PC-3 (cell line): ENCODE measurements at regions not wholly inside any gene's neighbourhood (a gene's known extent, or its start where the extent isn't known, plus 50 kb on each side); places are given as distances from the start of the nearest gene placed in this dataset.
"Not testable (repeated sequence)": the region's sequence is repeated elsewhere in the genome, so short reads cannot be mapped to it uniquely, and the experiment has no call there.

Experiments used
- ATAC-seq: fragments of 200-7000 bp; cut with Tn5 transposase; 2 replicates; pipeline ENCODE4 v1.9.1; 2020; ENCODE audit warnings: mild to moderate bottlenecking, moderate library complexity
- BruUV-seq: library from RNA; stranded (reverse); fragments of 400-500 nt; replicated peaks from 2 replicates; lab custom pipeline; 2021; lab: Mats Ljungman, UMichigan
- CTCF ChIA-PET: fragments of 300-600 bp; sonication (Branson Sonifier 250); formaldehyde crosslinking; loops from one replicate; lab custom pipeline; 2022; ENCODE audit warnings: antibody characterized with exemption; lab: Charles Lee
- POLR2A ChIA-PET: fragments of 300-600 bp; sonication (Branson Sonifier 250); formaldehyde crosslinking; loops from one replicate; lab custom pipeline; 2022; ENCODE audit warnings: antibody characterized with exemption; ENCODE audit not compliant: unreplicated experiment; lab: Charles Lee
- DNase-seq: peaks from one replicate; pipeline ENCODE4 v3.0.0-alpha.2; 2015
- H2AFZ ChIP-seq: fragments of 300-600 bp; sonication (generic); 2 replicates; pipeline ENCODE4 v1.6.0; 2016; ENCODE audit warnings: antibody characterized with exemption, low read length
- H3F3A ChIP-seq: fragments of 300-600 bp; sonication (generic); one replicate; pipeline ENCODE4 v1.6.0; 2017; ENCODE audit warnings: antibody characterized with exemption, low read length, control low read depth, mild to moderate bottlenecking; ENCODE audit not compliant: unreplicated experiment
- H3K27ac ChIP-seq: fragments of 300-600 bp; sonication (generic); 2 replicates; pipeline ENCODE4 v1.5.1; 2016; ENCODE audit warnings: mild to moderate bottlenecking, low read length
- H3K27me3 ChIP-seq: fragments of 300-600 bp; sonication (generic); 2 replicates; pipeline ENCODE4 v1.6.1; 2016; ENCODE audit warnings: low read length, mixed read lengths
- H3K36me3 ChIP-seq: fragments of 300-600 bp; sonication (generic); 2 replicates; pipeline ENCODE4 v1.6.1; 2016; ENCODE audit warnings: low read depth, mixed run types, low read length, mixed read lengths
- H3K4me1 ChIP-seq: fragments of 300-600 bp; sonication (generic); 2 replicates; pipeline ENCODE4 v1.5.1; 2016; ENCODE audit warnings: low read length; ENCODE audit not compliant: insufficient read depth
- H3K4me2 ChIP-seq: fragments of 300-600 bp; sonication (generic); 2 replicates; pipeline ENCODE4 v1.6.0; 2016; ENCODE audit warnings: low read length
- H3K4me3 ChIP-seq: fragments of 300-600 bp; sonication (generic); 2 replicates; pipeline ENCODE4 v1.5.1; 2016; ENCODE audit warnings: mild to moderate bottlenecking, low read length, mixed read lengths
- H3K79me2 ChIP-seq: fragments of 300-600 bp; sonication (generic); 2 replicates; pipeline ENCODE4 v1.6.1; 2017; ENCODE audit warnings: low read length, mixed read lengths
- H3K9ac ChIP-seq: fragments of 300-600 bp; sonication (generic); 2 replicates; pipeline ENCODE4 v1.6.0; 2016; ENCODE audit warnings: mild to moderate bottlenecking, low read length
- H3K9me2 ChIP-seq: fragments of 300-600 bp; sonication (generic); replicated peaks from 2 replicates; pipeline ENCODE4 v1.6.1; 2016; ENCODE audit warnings: mixed run types, low read length, mixed read lengths
- H3K9me3 ChIP-seq: fragments of 300-600 bp; sonication (generic); 2 replicates; pipeline ENCODE4 v1.6.1; 2016; ENCODE audit warnings: low read length, mixed read lengths
- H4K20me1 ChIP-seq: fragments of 300-600 bp; sonication (generic); 2 replicates; pipeline ENCODE4 v1.6.1; 2016; ENCODE audit warnings: low read length, mixed read lengths
- CTCF ChIP-seq: fragments of 300-600 bp; sonication (generic); conservative IDR thresholded peaks from 2 replicates; pipeline ENCODE4 v1.5.1; 2017; ENCODE audit warnings: antibody characterized with exemption, low read depth, mild to moderate bottlenecking, low read length
- EZH2 ChIP-seq: fragments of 300-600 bp; sonication (generic); IDR thresholded peaks from one replicate; pipeline ENCODE4 v1.6.1; 2017; ENCODE audit warnings: antibody characterized with exemption, mild to moderate bottlenecking, low read length; ENCODE audit not compliant: unreplicated experiment
- EZH2phosphoT487 ChIP-seq: fragments of 300-600 bp; sonication (generic); IDR thresholded peaks from 2 replicates; pipeline ENCODE4 v1.6.1; 2018; ENCODE audit warnings: mild to moderate bottlenecking, antibody characterized with exemption, low read length, borderline replicate concordance
- intact Hi-C: fragments of 100-400 bp; cut with micrococcal nuclease; formaldehyde crosslinking; loops from 2 replicates; pipeline ENCODE4 v1.9.0; 2023

DNA sequence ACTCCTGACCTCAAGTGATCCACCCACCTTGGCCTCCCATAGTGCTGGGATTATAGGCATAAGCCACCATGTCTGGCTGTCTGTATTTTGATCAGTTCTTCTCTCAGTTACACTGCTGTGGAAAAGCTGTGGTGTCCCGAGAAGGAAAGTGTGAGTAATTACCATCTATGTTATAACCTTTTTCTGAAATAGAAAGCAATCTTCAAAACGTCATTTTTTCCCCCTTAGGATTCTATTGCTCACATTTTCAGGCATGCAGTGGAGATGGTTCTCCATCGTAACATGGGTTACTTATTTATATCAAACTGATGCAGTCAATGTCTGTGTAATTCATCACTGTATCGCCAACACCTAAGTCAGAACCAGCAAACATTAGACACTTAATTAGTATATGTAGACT is 103.5 kb upstream of the FAM3C start:
- Histone ChIP-seq H3K36me3 (no peaks in the 10 kb centered on the region), H4K20me1 (no peaks in the 10 kb centered on the region), H3K9ac (no peak overlapping the region), H3K27ac (no peak overlapping the region), H3K9me3 (no peaks in the 10 kb centered on the region), H2AFZ (no peak overlapping the region), H3F3A (no peaks in the 10 kb centered on the region), H3K4me3 (no peak overlapping the region), H3K27me3 (no peaks in the 10 kb centered on the region), H3K9me2 (no peaks in the 10 kb centered on the region), H3K4me2 (no peak overlapping the region), H3K79me2 (no peaks in the 10 kb centered on the region), H3K4me1 (peaks cover 4% of the 10 kb centered on the region; the same call in 1 of the 2 replicates)
- no peak for ATAC-seq
- no peak for DNase-seq
- TF ChIP-seq EZH2phosphoT487: no peak
- no peak for TF ChIP-seq EZH2
- TF ChIP-seq CTCF: no peak
- BruUV-seq: no TSS peak
- POLR2A ChIA-PET: no interaction called here
- intact Hi-C loops: no loop called here
- CTCF ChIA-PET: no interaction called here

DNA sequence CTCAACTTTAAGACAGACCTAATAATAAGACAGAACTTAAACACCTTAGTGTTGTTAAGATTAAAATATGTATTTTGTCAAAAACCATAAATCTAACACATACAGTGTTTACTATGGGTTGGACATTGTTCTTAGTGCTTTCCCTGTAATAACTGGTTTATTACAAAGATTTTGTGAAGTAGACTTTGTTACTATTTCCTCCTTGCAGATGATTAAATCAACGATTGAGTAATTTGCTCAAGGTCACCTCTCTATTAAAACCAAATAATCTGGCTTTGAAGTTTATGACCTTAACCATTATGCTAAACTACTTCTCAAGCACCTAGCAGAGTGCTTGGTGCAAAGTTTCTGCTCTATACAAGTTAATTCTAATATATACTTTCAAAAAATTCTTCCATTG is 102.7 kb upstream of the FAM3C start:
- DNase-seq (no peak), ATAC-seq (no peak)
- intact Hi-C loops: no loop called here
- Histone ChIP-seq H3F3A (no peaks in the 10 kb centered on the region), H3K36me3 (no peaks in the 10 kb centered on the region), H2AFZ (no peak overlapping the region), H3K79me2 (no peaks in the 10 kb centered on the region), H3K9me3 (no peaks in the 10 kb centered on the region), H3K9ac (no peak overlapping the region), H3K9me2 (no peaks in the 10 kb centered on the region), H4K20me1 (no peaks in the 10 kb centered on the region), H3K27ac (no peak overlapping the region), H3K4me3 (no peak overlapping the region), H3K27me3 (no peaks in the 10 kb centered on the region), H3K4me1 (peaks cover 11% of the 10 kb centered on the region; the same call in 1 of the 2 replicates), H3K4me2 (no peak overlapping the region)
- no peak for TF ChIP-seq CTCF
- no peak for TF ChIP-seq EZH2phosphoT487
- no peak for TF ChIP-seq EZH2
- CTCF ChIA-PET: no interaction called here
- POLR2A ChIA-PET: no interaction called here
- BruUV-seq: no TSS peak

DNA sequence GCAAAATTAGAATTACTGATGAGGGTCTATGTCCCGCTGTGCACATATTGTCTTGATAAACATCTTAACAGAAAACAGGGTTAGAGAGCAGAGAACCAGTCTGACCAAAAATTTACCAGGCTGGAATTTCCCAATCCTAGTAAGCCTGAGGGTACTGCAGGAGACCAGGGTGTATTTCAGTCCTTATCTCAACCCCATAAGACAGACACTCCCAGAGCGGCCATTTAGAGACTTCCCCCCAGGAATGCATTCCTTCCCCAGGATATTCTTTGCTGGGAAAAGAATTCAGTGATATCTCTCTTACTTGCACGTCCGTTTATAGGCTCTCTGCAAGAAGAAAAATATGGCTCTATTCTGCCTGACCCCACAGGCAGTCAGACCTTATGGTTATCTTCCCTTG is 101.4 kb upstream of the FAM3C start:
- BruUV-seq, H3K79me2 ChIP-seq, H3K9me3 ChIP-seq, H3K9me2 ChIP-seq, CTCF ChIA-PET, POLR2A ChIA-PET, H3K4me2 ChIP-seq, DNase-seq, H3K36me3 ChIP-seq, H3K4me3 ChIP-seq, H3K27me3 ChIP-seq, H3K9ac ChIP-seq, intact Hi-C loops, H3K27ac ChIP-seq, H2AFZ ChIP-seq, ATAC-seq, H4K20me1 ChIP-seq, H3F3A ChIP-seq: not testable (repeated sequence)
- H3K4me1 ChIP-seq: peaks cover 11% of the 10 kb centered on the region; the same call in 1 of the 2 replicates
